ENCODE measurements at regions not wholly inside any gene's neighbourhood (a gene's known extent, or its start where the extent isn't known, plus 50 kb on each side); places are given as distances from the start of the nearest gene placed in this dataset.

DNA sequence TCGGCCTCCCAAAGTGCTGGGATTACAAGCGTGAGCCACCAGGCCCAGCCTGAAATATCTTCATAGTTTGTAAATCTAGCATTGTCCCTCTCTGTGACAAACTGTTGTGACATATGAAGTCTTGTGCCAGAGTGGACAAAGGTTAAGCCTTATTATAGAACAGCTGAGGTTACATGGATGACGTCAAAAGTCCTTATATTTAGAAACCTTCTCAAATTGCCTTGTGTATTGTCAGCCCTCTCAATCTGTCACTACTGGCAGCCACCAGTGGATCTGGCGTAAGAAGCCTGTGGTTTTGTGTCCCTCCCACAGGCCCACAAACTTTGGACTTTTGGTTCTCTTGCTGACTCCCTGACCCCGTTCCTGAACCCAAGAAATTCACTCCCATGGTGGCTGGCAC is 79.4 kb upstream of the CCDC112 start (continued):
- TF ChIP-seq ETV6 (conservative IDR thresholded peaks at IDR 0.05 in 1 of 2, IDR thresholded peaks at IDR 0.05 in 1 of 2; ENCODE audit: borderline replicate concordance in 1 of 2, low read depth in 1 of 2): no peak
- no peak for TF ChIP-seq FOXK2 (IDR thresholded peaks at IDR 0.05)

GRCh38 chr5:115374057-115374775 is 77.8 kb upstream of the CCDC112 start:
- H3K4me1 ChIP-seq (ENCODE audit: control insufficient read depth, insufficient read depth, low read length): peaks cover 7% of the 10 kb centered on the region
- no peak overlapping the region for H3K4me2 ChIP-seq (ENCODE audit: control insufficient read depth, insufficient read depth)
- intact Hi-C loops (cut with micrococcal nuclease; ENCODE audit: unreplicated experiment) (no loop called here), in situ Hi-C loops (cut with MboI) (no loop called here)
- H3K27me3 ChIP-seq (replicated peaks in 1 of 2; ENCODE audit: control insufficient read depth in 2 of 2, insufficient read depth in 2 of 2, low read length in 1 of 2): no peaks in the 10 kb centered on the region
- H4K20me1 ChIP-seq (ENCODE audit: control insufficient read depth, insufficient read depth): no peaks in the 10 kb centered on the region
- no peaks in the 10 kb centered on the region for H3K36me3 ChIP-seq (ENCODE audit: control insufficient read depth in 2 of 2, insufficient read depth in 2 of 2, low read length in 1 of 2)
- H3K9me3 ChIP-seq (replicated peaks; ENCODE audit: control insufficient read depth, insufficient read depth, low read length): no peaks in the 10 kb centered on the region
- peak; percentile 12; the same call in 1 of the 2 replicates for TF ChIP-seq SMC3 (IDR thresholded peaks at IDR 0.05; ENCODE audit: borderline replicate concordance, low read length)
- TF ChIP-seq JUNB (IDR thresholded peaks at IDR 0.05): no peak
- TF ChIP-seq, protein P1, sequence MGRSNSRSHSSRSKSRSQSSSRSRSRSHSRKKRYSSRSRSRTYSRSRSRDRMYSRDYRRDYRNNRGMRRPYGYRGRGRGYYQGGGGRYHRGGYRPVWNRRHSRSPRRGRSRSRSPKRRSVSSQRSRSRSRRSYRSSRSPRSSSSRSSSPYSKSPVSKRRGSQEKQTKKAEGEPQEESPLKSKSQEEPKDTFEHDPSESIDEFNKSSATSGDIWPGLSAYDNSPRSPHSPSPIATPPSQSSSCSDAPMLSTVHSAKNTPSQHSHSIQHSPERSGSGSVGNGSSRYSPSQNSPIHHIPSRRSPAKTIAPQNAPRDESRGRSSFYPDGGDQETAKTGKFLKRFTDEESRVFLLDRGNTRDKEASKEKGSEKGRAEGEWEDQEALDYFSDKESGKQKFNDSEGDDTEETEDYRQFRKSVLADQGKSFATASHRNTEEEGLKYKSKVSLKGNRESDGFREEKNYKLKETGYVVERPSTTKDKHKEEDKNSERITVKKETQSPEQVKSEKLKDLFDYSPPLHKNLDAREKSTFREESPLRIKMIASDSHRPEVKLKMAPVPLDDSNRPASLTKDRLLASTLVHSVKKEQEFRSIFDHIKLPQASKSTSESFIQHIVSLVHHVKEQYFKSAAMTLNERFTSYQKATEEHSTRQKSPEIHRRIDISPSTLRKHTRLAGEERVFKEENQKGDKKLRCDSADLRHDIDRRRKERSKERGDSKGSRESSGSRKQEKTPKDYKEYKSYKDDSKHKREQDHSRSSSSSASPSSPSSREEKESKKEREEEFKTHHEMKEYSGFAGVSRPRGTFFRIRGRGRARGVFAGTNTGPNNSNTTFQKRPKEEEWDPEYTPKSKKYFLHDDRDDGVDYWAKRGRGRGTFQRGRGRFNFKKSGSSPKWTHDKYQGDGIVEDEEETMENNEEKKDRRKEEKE (IDR thresholded peaks at IDR 0.05): no peak
- no peak for TF ChIP-seq TBL1XR1 (IDR thresholded peaks at IDR 0.05; ENCODE audit: low read depth, low read length)
- TF ChIP-seq RAD21 (IDR thresholded peaks at IDR 0.05; ENCODE audit: insufficient read depth, low read depth, low read length): peak; percentile 46
- no peak for TF ChIP-seq ZNF217 (IDR thresholded peaks at IDR 0.05)
- no peak for TF ChIP-seq NFXL1 (IDR thresholded peaks at IDR 0.05; ENCODE audit: borderline replicate concordance)
- no peak for TF ChIP-seq CREM (IDR thresholded peaks at IDR 0.05; ENCODE audit: low read depth)
- TF ChIP-seq SUPT20H (IDR thresholded peaks at IDR 0.05; ENCODE audit: borderline replicate concordance, control insufficient read depth, low read depth, low read length): no peak
- no peak for TF ChIP-seq ZNF207 (IDR thresholded peaks at IDR 0.05; ENCODE audit: borderline replicate concordance)
- TF ChIP-seq FOXM1 (IDR thresholded peaks at IDR 0.05; ENCODE audit: low read depth, low read length): no peak
- no peak for TF ChIP-seq YBX1 (IDR thresholded peaks at IDR 0.05)
- no peak for TF ChIP-seq IKZF2 (IDR thresholded peaks at IDR 0.05)
- TF ChIP-seq HDAC2 (IDR thresholded peaks at IDR 0.05): no peak
- TF ChIP-seq, protein P2, sequence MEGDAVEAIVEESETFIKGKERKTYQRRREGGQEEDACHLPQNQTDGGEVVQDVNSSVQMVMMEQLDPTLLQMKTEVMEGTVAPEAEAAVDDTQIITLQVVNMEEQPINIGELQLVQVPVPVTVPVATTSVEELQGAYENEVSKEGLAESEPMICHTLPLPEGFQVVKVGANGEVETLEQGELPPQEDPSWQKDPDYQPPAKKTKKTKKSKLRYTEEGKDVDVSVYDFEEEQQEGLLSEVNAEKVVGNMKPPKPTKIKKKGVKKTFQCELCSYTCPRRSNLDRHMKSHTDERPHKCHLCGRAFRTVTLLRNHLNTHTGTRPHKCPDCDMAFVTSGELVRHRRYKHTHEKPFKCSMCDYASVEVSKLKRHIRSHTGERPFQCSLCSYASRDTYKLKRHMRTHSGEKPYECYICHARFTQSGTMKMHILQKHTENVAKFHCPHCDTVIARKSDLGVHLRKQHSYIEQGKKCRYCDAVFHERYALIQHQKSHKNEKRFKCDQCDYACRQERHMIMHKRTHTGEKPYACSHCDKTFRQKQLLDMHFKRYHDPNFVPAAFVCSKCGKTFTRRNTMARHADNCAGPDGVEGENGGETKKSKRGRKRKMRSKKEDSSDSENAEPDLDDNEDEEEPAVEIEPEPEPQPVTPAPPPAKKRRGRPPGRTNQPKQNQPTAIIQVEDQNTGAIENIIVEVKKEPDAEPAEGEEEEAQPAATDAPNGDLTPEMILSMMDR (IDR thresholded peaks at IDR 0.05 in 2 of 3, conservative IDR thresholded peaks at IDR 0.05 in 1 of 3; ENCODE audit: control insufficient read depth in 2 of 3, extremely low read depth in 1 of 3, insufficient read depth in 1 of 3, low read depth in 3 of 3, low read length in 3 of 3): peak in 2 of 3 experiments; percentile 6 to 20; a peak in 3 of 6 replicates
- DNase-seq (ENCODE audit: low read depth, low spot score): no peak
- POLR2A ChIA-PET: interaction anchor here (0.5 to 2.6 kb wide), 5 partner anchors 13 to 198 kb away, joined by 4 to 11 read pairs (median 5); partner anchors contain the start of gene FEM1C
- BruUV-seq (replicated peaks): no TSS peak
- H3K79me2 ChIP-seq (ENCODE audit: control insufficient read depth, insufficient read depth, low read length): no peaks in the 10 kb centered on the region
- no peak for FAIRE-seq
- H3K9ac ChIP-seq (ENCODE audit: control insufficient read depth, insufficient read depth, low read length): no peak overlapping the region
- WGBS (ENCODE audit: insufficient coverage, insufficient replicate concordance, low lambda C conversion rate, missing lambda C conversion rate): 77% methylated on average over 3 of the region's 3 CpGs
- no peak overlapping the region for H3K4me3 ChIP-seq
- ATAC-seq: no peak
- SMC1A ChIA-PET (ENCODE audit: uncharacterized antibody, unreplicated experiment): interaction anchor here (1.0 to 11.0 kb wide), 28 partner anchors 10 to 255 kb away, joined by 3 to 94 read pairs (median 6); partner anchors contain the start of gene FEM1C
- no peak overlapping the region for H2AFZ ChIP-seq (ENCODE audit: control insufficient read depth, low read depth, low read length)
- CTCF ChIA-PET: interaction anchor here (0.6 to 4.0 kb wide), 17 partner anchors 10 to 211 kb away, joined by 3 to 26 read pairs (median 4); partner anchors contain the start of gene FEM1C
- H3K27ac ChIP-seq (ENCODE audit: control insufficient read depth, insufficient read depth): no peak overlapping the region
- RAD21 ChIA-PET (ENCODE audit: unreplicated experiment): interaction anchor here (0.8 to 5.1 kb wide), 14 partner anchors 39 to 249 kb away, joined by 3 to 43 read pairs (median 4); partner anchors contain the start of gene FEM1C

All from GM12878 (cell line).